BLaER1 treated with 17β-estradiol and CSF1 and Interleukin-3, amounts not matched to agents 10 nM and 100 nM (cell line): ENCODE measurements at regions not wholly inside any gene's neighbourhood (a gene's known extent, or its start where the extent isn't known, plus 50 kb on each side); places are given as distances from the start of the nearest gene placed in this dataset.

Source experiments
- H3K27ac ChIP-seq, 11 experiments: shearing (Covaris generic); formaldehyde crosslinking; 2 replicates each; pipeline ENCODE4 v1.8.1; 2022
- H3K27me3 ChIP-seq, 11 experiments: shearing (Covaris generic); formaldehyde crosslinking; 2 replicates each; pipeline ENCODE4 v1.8.1; 2022
- H3K36me3 ChIP-seq, 11 experiments: shearing (Covaris generic); formaldehyde crosslinking; 2 replicates each; pipeline ENCODE4 v1.8.1; 2022
- H3K4me1 ChIP-seq, 10 experiments: shearing (Covaris generic); formaldehyde crosslinking; 2 replicates each; pipeline ENCODE4 v1.8.1; 2022
- H3K4me2 ChIP-seq, 11 experiments: shearing (Covaris generic); formaldehyde crosslinking; 2 replicates each; pipeline ENCODE4 v1.8.1; 2022
- H3K4me3 ChIP-seq, 10 experiments: shearing (Covaris generic); formaldehyde crosslinking; 2 replicates each; pipeline ENCODE4 v1.8.1; 2022
- H3K9ac ChIP-seq, 11 experiments: shearing (Covaris generic); formaldehyde crosslinking; 2 replicates each; pipeline ENCODE4 v1.8.1; 2022
- H3K9me3 ChIP-seq, 11 experiments: shearing (Covaris generic); formaldehyde crosslinking; replicated peaks in 1 of 11; 2 replicates each; pipeline ENCODE4 v1.8.1; 2022
- H4K20me1 ChIP-seq, 11 experiments: shearing (Covaris generic); formaldehyde crosslinking; 2 replicates each; pipeline ENCODE4 v1.8.1; 2022
- Cebpa-rat ChIP-seq, 11 experiments: shearing (Covaris generic); IDR thresholded peaks; 2 replicates each; pipeline ENCODE4 v1.8.1; 2022

DNA sequence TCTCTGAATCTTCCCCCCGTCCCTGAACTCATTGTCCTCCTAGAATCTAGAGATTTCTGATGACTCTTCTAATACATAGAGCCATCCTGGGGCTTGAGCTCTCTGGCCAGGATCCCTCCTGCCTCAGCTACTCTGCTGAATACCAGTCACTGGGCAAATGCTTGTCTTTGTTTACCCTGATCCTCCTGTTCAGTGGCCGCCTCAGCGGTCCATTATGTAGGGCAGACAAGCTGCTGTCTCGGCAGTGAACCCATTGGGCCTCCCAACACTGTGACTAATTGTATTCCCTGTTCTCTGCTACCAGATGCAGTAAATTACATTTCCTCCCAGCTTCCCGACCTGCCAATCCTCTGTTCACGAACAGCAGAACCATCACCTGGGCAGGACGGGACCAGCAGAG is 151.6 kb downstream of the PALM2AKAP2 start:
- Histone ChIP-seq H3K27ac (no peak overlapping the region), H4K20me1 (no peaks in the 10 kb centered on the region), H3K9me3 (no peaks in the 10 kb centered on the region), H3K36me3 (no peaks in the 10 kb centered on the region), H3K9ac (no peak overlapping the region), H3K4me1 (peaks cover 1 to 4% (median 3%) of the 10 kb centered on the region in 10 experiments; a peak in 16 of 20 replicates), H3K27me3 (no peaks in the 10 kb centered on the region), H3K4me2 (no peak overlapping the region), H3K4me3 (no peak overlapping the region)
- no peak for TF ChIP-seq Cebpa-rat (IDR thresholded peaks at IDR 0.05)

DNA sequence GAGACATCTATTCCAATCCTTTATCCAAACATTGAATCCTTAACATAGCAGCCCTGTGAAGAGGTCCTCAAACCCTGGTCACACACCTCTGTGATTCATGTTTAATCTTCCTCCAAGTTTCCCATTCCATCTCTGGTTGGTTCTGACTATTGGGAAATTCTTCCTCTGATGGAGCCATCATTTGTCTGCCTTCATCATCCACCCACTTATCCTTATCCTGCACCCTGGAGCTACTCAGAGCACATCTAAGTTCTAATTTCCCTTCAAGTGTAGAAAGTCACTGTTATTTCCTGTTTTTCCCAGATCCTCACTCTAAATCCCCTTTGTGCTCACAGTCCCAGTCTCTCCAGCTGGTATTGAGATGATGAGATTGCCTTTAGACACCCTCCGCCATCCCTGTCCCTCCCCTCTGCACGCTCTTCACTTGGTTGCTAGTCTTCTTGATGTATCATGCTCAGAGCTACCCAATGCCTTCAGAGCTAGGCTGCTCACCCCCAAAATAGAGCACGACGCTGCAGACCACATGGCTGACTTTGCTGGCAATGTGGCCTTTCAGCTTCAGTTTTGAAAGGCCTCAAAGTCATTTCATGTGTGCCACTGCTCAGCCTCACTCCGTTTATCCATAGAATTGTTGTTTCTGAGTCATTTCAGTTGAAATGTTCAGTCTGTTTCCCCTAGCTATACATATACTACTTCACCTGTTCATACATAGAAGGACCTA is 154.3 kb downstream of the PALM2AKAP2 start:
- Histone ChIP-seq H3K4me3 (no peak overlapping the region), H3K27ac (no peak overlapping the region), H3K36me3 (no peaks in the 10 kb centered on the region), H3K4me1 (no peaks in the 10 kb centered on the region), H3K4me2 (no peak overlapping the region), H3K27me3 (no peaks in the 10 kb centered on the region), H3K9ac (no peak overlapping the region), H4K20me1 (no peaks in the 10 kb centered on the region), H3K9me3 (no peaks in the 10 kb centered on the region)
- no peak for TF ChIP-seq Cebpa-rat (IDR thresholded peaks at IDR 0.05)

DNA sequence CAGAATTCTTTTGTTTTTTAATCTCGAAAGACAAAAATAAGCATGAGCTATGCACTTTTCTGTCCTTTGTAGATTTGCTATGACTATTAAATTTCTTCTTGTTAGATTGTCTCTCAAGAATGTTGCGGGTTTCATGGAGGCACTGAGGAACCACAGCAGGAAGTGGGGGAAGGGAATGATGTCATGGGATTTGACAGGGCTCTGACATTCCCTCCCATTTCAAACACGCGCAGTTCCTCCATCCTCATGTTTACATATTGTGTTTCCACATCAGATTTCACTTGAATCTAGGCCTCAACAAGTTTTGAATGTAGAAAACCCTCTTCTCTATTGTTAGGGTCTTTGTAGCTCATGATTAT is 154.8 kb downstream of the PALM2AKAP2 start:
- H3K4me1 ChIP-seq, result no peaks in the 10 kb centered on the region
- H3K36me3 ChIP-seq, result no peaks in the 10 kb centered on the region
- H3K27me3 ChIP-seq, result no peaks in the 10 kb centered on the region
- H3K9me3 ChIP-seq, result no peaks in the 10 kb centered on the region
- no peak overlapping the region for H3K4me3 ChIP-seq
- H3K4me2 ChIP-seq, result no peak overlapping the region
- no peak for TF ChIP-seq Cebpa-rat (IDR thresholded peaks at IDR 0.05)
- H4K20me1 ChIP-seq, result no peaks in the 10 kb centered on the region
- no peak overlapping the region for H3K27ac ChIP-seq
- H3K9ac ChIP-seq, result no peak overlapping the region

DNA sequence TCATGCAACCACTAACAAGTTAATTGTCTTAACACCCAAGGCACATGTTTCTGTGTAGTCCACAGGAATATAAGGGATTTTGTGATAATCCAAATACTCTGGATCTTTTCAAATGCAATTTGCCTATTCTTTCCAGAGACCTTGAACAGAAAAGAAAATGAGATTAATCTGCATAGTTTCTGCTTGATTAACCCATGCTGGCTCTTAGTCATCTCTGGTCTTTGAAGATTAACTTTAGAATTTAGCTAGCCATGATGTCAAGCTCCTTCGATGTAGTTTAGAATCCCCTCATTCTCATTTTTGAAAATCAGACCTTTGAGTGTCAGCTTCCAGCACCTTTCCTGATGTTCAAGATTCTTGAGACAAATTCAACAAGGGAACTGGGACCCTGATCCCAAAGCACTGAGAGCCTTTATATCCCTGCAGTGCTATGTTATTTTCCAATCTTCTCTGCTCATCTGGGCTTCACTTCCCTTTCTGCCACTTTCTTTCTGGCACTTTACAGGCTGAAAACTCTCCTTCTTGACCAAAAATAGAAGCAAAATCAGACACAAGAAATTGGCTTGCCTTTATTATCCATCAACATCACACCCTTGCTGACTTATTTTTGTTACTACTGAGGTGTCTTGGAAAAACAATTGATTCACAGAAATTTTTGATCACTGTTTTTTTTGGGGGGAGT is 155.5 kb downstream of the PALM2AKAP2 start:
- H3K9ac ChIP-seq, result no peak overlapping the region
- H3K4me1 ChIP-seq, result peaks cover under 1 to 3% (median 1%) of the 10 kb centered on the region in 10 experiments; a peak in 15 of 20 replicates
- H3K4me2 ChIP-seq, result no peak overlapping the region
- H3K4me3 ChIP-seq, result no peak overlapping the region
- H3K27me3 ChIP-seq, result no peaks in the 10 kb centered on the region
- H3K27ac ChIP-seq, result no peak overlapping the region
- no peaks in the 10 kb centered on the region for H4K20me1 ChIP-seq
- no peaks in the 10 kb centered on the region for H3K9me3 ChIP-seq
- no peak for TF ChIP-seq Cebpa-rat (IDR thresholded peaks at IDR 0.05)
- no peaks in the 10 kb centered on the region for H3K36me3 ChIP-seq

DNA sequence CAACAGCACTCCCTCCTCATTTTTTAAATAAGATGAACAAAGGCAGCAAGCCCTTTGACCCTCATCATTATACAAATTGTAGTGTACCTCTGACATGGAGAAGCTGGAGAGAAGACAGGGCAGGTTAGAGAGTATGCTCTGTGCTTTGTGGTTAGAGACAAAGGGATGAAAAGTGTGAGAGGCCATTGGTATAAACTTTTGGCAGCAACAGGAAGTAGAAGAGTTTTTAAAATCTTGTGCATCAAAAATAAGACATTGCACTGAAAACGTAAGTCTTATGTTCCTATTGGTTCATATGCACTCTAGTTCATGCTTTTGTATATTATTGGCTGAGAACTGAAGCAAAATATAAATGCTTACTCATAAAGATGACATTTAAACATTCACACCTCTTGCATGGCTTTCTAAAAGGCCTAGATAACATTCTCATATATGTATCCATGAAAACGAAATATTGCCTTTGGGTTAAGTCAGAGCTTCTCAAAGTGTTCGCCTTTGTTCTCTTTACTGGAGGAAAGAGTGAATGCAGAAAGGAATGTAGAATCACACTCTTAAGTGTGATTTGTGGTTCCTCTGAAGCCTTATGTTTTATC is 158.0 kb downstream of the PALM2AKAP2 start:
- Histone ChIP-seq H3K4me1 (peaks cover 13 to 17% (median 15%) of the 10 kb centered on the region in 10 experiments), H3K36me3 (no peaks in the 10 kb centered on the region), H3K27me3 (no peaks in the 10 kb centered on the region), H3K9me3 (peaks cover 0 to 6% (median 0%) of the 10 kb centered on the region in 11 experiments; a peak in 2 of 22 replicates), H4K20me1 (no peaks in the 10 kb centered on the region), H3K4me3 (no peak overlapping the region), H3K9ac (no peak overlapping the region), H3K4me2 (no peak overlapping the region), H3K27ac (no peak overlapping the region)
- TF ChIP-seq Cebpa-rat (IDR thresholded peaks at IDR 0.05), result no peak

DNA sequence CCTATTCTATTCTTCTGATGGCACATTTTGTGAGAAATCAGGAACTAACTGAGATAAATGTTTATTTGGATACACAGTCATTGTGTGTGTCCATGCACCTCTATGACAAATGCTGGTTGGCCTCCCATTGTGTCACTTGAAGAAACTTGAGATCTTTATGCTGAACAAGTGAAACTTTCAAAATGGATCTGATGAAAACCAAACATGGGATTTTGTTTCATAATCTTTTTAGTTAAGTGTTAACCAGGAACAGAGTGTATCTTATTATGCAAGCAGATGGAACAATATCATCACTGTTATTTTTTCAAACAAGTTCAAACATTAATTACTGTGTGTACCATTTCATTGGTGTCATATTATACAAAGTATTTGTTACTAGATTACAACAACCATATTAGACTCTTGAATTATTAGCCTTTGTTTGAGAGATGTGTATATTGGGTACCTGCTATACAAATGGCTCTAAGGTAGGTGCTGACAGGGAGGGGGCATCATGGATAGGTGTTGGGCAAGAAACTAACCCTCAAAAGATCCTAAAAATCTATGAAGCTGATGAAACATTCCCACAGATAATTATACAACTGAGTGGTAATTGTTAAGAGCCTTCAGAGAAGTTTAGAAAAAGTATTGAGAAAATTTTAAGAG is 159.8 kb downstream of the PALM2AKAP2 start:
- no peak overlapping the region for H3K9ac ChIP-seq
- H3K9me3 ChIP-seq, result peaks cover 0 to 11% (median 0%) of the 10 kb centered on the region in 11 experiments; a peak in 2 of 22 replicates
- H3K36me3 ChIP-seq, result no peaks in the 10 kb centered on the region
- no peak for TF ChIP-seq Cebpa-rat (IDR thresholded peaks at IDR 0.05)
- H3K27me3 ChIP-seq, result no peaks in the 10 kb centered on the region
- peaks cover 13 to 17% (median 15%) of the 10 kb centered on the region in 10 experiments for H3K4me1 ChIP-seq
- H3K27ac ChIP-seq, result no peak overlapping the region
- no peak overlapping the region for H3K4me3 ChIP-seq
- H3K4me2 ChIP-seq, result no peak overlapping the region; a peak in 1 of 22 replicates
- no peaks in the 10 kb centered on the region for H4K20me1 ChIP-seq

DNA sequence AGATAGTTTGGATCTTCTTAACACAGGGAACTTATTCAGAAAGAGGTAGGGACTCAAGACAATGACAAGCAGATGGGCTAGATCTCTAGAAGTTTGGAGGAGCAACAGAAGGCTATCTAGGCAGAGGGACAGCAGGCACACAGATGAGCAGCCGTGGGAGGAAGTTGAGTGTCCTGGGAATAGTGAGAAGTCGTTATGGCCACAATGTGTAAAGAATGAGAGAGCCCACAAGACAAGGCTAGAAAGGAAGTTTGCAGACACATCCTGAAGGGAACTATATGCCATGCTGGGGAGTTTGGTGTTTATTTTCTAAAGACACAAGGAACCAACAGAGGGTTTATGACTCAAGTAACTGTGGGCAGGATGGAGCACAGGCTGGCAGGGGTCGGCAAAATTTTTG is 160.6 kb downstream of the PALM2AKAP2 start:
- Histone ChIP-seq H3K9ac (no peak overlapping the region), H3K36me3 (no peaks in the 10 kb centered on the region), H3K27me3 (no peaks in the 10 kb centered on the region), H4K20me1 (no peaks in the 10 kb centered on the region), H3K4me1 (peaks cover 13 to 17% (median 15%) of the 10 kb centered on the region in 10 experiments), H3K4me3 (no peak overlapping the region), H3K4me2 (peak overlapping the region; percentile 32 to 77 (median 62); a peak in 21 of 22 replicates), H3K27ac (no peak overlapping the region), H3K9me3 (peaks cover 0 to 11% (median 0%) of the 10 kb centered on the region in 11 experiments; a peak in 2 of 22 replicates)
- no peak for TF ChIP-seq Cebpa-rat (IDR thresholded peaks at IDR 0.05)

DNA sequence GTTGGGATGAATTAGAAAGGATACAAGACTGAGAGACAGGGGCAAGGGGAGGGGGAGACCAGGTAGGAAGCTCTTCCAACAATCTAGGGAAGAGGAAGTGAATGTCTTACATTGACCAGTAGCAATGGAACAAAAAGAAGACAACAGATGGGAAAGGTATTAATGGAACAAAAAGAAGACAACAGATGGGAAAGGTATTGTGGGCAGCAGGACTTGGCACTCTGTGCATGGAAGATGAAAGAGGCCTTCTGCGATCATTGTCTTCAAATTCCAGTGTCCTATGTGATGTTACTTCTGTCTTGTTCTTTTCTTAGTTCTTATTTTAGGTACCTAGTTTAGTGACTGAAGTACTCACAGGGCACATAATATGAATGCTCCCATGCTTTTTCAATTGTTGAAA is 161.8 kb downstream of the PALM2AKAP2 start:
- peak overlapping the region; percentile 32 to 77 (median 62) for H3K4me2 ChIP-seq

DNA sequence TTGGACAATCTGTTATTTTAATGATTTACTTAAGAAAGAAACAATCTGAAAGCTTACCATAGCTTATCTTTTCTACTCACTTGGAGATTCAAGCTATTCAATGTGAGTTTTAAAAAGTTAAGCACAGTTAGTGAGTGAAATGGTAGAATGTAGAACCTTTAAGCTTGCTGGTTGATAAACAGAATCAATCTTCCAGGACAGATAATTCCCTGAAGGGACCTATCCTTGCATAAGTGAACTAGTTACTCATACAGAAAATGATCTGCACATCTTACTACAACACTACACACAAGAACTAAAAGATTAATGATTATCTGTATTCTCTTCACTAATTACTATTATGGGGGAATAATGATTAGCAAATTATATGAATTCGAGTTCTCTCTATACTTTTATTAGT is 165.6 kb downstream of the PALM2AKAP2 start:
- Histone ChIP-seq H3K27ac (no peak overlapping the region), H3K4me1 (peaks cover 12 to 15% (median 13%) of the 10 kb centered on the region in 10 experiments), H3K36me3 (no peaks in the 10 kb centered on the region), H3K4me3 (no peak overlapping the region), H3K9me3 (peaks cover 0 to 11% (median 0%) of the 10 kb centered on the region in 11 experiments; a peak in 2 of 22 replicates), H3K4me2 (no peak overlapping the region), H3K27me3 (no peaks in the 10 kb centered on the region), H3K9ac (no peak overlapping the region), H4K20me1 (no peaks in the 10 kb centered on the region)
- TF ChIP-seq Cebpa-rat (IDR thresholded peaks at IDR 0.05), result no peak

More for the DNA sequence above, 161.8 kb downstream of the PALM2AKAP2 start:
- H3K4me3 ChIP-seq, result no peak overlapping the region
- no peak overlapping the region for H3K27ac ChIP-seq
- no peaks in the 10 kb centered on the region for H3K27me3 ChIP-seq
- H4K20me1 ChIP-seq, result no peaks in the 10 kb centered on the region
- no peaks in the 10 kb centered on the region for H3K36me3 ChIP-seq
- H3K4me1 ChIP-seq, result peaks cover 13 to 17% (median 15%) of the 10 kb centered on the region in 10 experiments
- peaks cover 0 to 11% (median 0%) of the 10 kb centered on the region in 11 experiments; a peak in 2 of 22 replicates for H3K9me3 ChIP-seq
- TF ChIP-seq Cebpa-rat (IDR thresholded peaks at IDR 0.05), result no peak
- H3K9ac ChIP-seq, result no peak overlapping the region
